ENCODE measurements at regions not wholly inside any gene's neighbourhood (a gene's known extent, or its start where the extent isn't known, plus 50 kb on each side); places are given as distances from the start of the nearest gene placed in this dataset.

DNA sequence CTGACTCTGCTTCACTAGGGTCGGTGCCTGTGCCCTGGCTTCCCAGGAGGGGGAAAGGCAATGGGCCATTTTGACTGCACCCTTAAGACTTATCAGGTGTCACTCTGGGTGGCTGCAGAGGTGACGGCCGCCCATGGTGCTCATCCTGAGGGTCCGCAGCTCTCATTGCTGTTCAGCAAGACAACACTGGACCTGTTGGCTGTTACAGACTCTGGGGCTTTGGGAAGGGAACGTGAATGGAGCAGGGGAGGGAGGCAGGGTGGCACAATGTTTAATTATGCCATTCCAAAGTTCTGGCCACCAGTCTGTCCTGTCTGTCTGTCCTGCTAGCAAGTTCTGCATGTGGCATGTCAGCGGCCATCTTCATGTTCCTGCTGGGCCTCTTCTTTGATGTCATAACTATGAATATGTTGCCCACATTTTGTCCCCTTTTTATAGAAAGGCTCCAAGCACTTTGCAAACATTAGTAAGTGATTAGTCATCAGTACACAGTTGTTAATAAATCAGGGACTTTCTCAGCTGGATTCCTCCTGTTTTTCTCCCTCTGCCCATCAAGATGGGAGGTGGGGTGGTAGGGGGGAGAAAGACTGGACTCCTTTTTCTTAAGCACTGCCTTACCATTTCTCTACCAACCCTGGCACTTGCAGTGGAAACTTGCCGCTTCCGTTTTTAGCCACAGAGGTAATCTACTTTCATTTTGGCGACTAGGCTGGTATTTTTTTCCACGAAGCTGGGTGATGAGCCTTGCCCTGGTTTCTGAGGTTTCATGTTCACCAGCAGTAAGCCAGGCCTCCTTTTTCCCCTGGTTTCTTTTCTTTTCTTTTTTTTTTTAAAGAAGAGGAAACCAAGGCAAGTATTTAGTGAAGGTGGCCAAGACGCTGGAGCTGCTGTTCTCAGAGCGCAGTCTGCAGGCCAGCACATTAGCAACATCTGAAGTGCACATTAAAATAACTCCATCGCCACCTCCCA lies 88.6 kb upstream of the TRIM2 start:
- TF ChIP-seq, protein P1, sequence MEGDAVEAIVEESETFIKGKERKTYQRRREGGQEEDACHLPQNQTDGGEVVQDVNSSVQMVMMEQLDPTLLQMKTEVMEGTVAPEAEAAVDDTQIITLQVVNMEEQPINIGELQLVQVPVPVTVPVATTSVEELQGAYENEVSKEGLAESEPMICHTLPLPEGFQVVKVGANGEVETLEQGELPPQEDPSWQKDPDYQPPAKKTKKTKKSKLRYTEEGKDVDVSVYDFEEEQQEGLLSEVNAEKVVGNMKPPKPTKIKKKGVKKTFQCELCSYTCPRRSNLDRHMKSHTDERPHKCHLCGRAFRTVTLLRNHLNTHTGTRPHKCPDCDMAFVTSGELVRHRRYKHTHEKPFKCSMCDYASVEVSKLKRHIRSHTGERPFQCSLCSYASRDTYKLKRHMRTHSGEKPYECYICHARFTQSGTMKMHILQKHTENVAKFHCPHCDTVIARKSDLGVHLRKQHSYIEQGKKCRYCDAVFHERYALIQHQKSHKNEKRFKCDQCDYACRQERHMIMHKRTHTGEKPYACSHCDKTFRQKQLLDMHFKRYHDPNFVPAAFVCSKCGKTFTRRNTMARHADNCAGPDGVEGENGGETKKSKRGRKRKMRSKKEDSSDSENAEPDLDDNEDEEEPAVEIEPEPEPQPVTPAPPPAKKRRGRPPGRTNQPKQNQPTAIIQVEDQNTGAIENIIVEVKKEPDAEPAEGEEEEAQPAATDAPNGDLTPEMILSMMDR (IDR thresholded peaks at IDR 0.05): no peak
- TF ChIP-seq POLR2AphosphoS5 (IDR thresholded peaks at IDR 0.05): no peak
- TF ChIP-seq EP300 (IDR thresholded peaks at IDR 0.05): no peak

Data from suprapubic skin (tissue), 4 donors.